GM18907 (cell line): ENCODE measurements at regions not wholly inside any gene's neighbourhood (a gene's known extent, or its start where the extent isn't known, plus 50 kb on each side); places are given as distances from the start of the nearest gene placed in this dataset.

ENCODE experiments used
- ATAC-seq: cut with Tn5 transposase; IDR thresholded peaks from one replicate; pipeline ENCODE4 v1.9.1; 2021; ENCODE audit warnings: mild to moderate bottlenecking, moderate library complexity; ENCODE audit not compliant: unreplicated experiment

GRCh38 chr3:124089214-124089613 is 97.3 kb upstream of the ROPN1 start:
- ATAC-seq = no peak

- ATAC-seq = no peak
Observed at GRCh38 chr3:124091716-124092115, 99.8 kb upstream of the ROPN1 start.

- no peak for ATAC-seq
Observed at GRCh38 chr3:124092811-124093210, 100.9 kb upstream of the ROPN1 start.

GRCh38 chr3:124094496-124094895 is 102.6 kb upstream of the ROPN1 start:
- no peak for ATAC-seq

GRCh38 chr3:124097362-124098131 is 105.6 kb upstream of the ROPN1 start:
- ATAC-seq = no peak

GRCh38 chr3:124101643-124102042 is 109.7 kb upstream of the ROPN1 start:
- no peak for ATAC-seq

- ATAC-seq = no peak
Observed at GRCh38 chr3:124107104-124107890, 115.4 kb upstream of the ROPN1 start.

GRCh38 chr3:124108446-124108845 is 116.5 kb upstream of the ROPN1 start:
- ATAC-seq = no peak

GRCh38 chr3:124113485-124113884 is 121.6 kb upstream of the ROPN1 start:
- no peak for ATAC-seq

- no peak for ATAC-seq
Observed at GRCh38 chr3:124115279-124115678, 123.4 kb upstream of the ROPN1 start.

GRCh38 chr3:124115956-124116355 is 124.0 kb upstream of the ROPN1 start:
- no peak for ATAC-seq

GRCh38 chr3:124116906-124117305 is 125.0 kb upstream of the ROPN1 start:
- no peak for ATAC-seq

- ATAC-seq = no peak
Observed at GRCh38 chr3:124117486-124117885, 125.6 kb upstream of the ROPN1 start.

- no peak for ATAC-seq
Observed at GRCh38 chr3:124118397-124118796, 126.5 kb upstream of the ROPN1 start.

GRCh38 chr3:124119056-124119716 is 127.3 kb upstream of the ROPN1 start:
- ATAC-seq = no peak

- ATAC-seq = no peak
Observed at GRCh38 chr3:124121379-124122312, 129.7 kb upstream of the ROPN1 start.

GRCh38 chr3:124125315-124125714 is 133.4 kb upstream of the ROPN1 start:
- ATAC-seq = no peak

- no peak for ATAC-seq
Observed at GRCh38 chr3:124126436-124127023, 134.6 kb upstream of the ROPN1 start.

- no peak for ATAC-seq
Observed at GRCh38 chr3:124131158-124131557, 139.2 kb upstream of the ROPN1 start.

GRCh38 chr3:124131580-124131979 is 139.7 kb upstream of the ROPN1 start:
- ATAC-seq = no peak
